SKM-1 treated with dmso at 0.1 percent for 144 hours (cell line): ENCODE measurements at regions not wholly inside any gene's neighbourhood (a gene's known extent, or its start where the extent isn't known, plus 50 kb on each side); places are given as distances from the start of the nearest gene placed in this dataset.

Experiments
- DNase-seq: peaks from one replicate; lab custom pipeline; 2025; ENCODE audit not compliant: unreplicated experiment; lab: John Stamatoyannopoulos, UW

DNA sequence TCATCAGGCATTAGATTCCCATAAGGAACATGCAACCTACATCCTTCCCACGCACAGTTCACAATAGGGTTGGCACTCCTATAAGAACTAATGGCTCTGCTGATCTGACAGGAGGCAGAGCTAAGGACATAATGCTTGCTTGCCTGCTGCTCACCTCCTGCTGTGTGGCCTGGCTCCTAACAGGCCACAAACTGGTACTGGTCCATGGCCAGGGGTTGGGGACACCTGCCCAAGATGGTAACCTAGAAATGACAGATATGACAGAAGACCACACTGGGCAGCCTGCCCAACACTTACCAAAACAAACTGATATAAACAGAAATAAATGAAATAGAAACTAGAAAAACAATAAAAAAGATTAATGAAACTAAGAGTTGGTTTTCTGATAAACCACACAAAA, 325.6 kb downstream of the SEC23A start:
- no peak for DNase-seq

DNA sequence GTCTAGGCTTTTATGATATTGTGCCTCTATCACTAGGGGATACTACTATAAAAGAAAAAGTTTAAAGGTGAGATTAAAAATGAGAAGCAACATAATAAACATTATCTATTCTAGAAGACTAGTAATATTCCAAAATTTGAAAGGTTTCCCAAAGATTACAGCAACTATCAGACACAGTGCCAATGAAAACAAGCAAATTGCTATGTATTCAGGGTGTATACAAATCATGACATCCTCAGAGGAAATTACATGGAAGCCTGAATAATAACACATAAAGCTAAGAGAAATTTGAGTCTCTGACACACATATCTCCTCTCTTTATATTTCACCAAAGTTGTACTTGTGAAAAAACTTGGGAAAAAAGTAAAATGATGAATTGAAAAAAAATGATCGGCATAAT, 327.0 kb downstream of the SEC23A start:
- no peak for DNase-seq

DNA sequence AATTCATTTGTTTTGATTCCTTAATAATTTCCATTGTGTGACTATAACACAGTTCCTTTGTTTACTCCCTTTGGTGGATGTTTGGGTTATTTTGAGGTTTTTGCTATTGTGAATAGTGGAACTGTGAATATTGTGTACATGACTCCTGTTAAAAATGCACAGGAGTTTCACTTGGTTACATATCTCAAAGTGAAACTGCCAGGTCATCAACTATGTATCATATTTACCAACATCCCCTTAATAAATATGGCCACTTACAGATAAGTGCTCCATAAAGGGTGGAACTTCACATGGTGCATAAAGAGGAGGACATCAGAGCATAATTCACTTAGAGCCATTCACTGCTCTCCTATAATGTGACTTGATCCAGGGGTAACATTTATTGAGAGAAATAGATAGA, 328.9 kb downstream of the SEC23A start:
- no peak for DNase-seq

DNA sequence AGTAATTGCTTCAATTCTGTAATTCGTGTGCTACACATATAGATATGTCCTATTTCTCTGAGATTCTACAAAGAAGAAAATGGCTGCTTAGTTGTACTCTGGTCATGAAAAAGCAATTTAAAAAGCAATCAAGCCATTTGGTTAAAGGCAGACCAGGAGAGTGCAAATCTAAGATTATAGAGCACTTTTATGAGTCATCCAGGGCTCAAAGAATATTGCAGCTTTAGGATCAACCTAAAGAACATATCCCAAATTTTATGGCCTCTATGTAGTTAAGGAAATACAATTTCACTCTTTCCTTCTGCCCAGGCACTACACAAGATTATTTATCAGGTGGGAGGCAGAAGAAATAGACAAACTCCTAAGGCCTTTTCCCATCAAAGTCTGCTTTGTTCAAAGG, 332.8 kb downstream of the SEC23A start:
- no peak for DNase-seq

DNA sequence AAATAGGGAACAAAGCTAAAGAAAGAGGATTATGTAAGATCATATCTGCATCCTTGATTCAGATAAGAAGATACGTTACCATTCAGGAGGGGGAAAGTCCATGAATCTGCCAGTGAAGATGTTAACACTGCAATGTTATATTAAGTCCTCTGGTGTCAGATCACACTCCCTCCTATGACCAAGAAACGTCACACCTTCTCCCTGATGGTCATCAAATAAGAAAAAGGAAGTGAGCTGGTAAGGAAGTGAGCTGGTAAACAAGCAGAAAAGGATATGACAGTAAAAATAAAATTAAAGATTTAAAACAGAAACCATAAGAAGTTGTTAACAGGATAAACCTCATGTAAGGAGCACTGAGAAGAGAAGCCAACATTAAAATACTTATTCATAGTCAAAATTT, 340.2 kb downstream of the SEC23A start:
- DNase-seq: no peak

DNA sequence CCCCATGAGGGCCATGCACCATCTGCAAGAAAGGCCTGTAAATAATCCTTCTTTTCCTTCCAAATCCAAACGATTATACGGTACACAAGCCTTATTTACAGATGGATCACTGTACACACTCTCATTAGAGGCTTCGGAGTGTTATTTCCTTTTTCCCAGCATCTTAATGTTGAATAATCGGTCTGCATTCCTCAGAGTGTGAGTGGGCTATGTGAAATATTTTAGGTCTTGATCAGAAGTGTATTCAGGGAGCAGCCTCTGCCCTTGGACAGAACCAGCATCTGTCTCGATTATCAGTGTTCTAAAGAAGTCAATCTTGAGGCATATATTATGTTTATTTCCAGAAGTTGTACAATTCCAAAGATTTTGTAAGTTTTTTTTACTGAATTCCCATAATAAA, 340.6 kb downstream of the SEC23A start:
- DNase-seq: no peak

DNA sequence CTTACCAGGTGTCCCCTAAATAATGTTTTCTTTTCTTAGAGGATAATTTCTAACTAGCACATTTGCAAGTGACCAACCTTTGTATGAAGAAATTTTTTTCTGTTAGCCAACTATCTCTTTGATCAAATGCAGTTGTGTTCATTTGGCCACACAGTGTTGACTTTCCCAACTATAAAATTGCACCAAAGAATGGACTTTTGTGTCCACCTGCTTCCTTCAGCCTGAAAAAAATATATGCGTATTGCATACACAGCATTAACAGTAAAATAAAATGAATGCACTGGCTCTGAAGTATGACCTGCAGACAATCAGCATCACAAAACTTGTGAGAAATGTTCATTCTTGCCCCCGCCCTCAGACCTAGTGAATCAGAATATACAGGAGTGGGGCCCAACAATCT, 342.0 kb downstream of the SEC23A start:
- DNase-seq: no peak

DNA sequence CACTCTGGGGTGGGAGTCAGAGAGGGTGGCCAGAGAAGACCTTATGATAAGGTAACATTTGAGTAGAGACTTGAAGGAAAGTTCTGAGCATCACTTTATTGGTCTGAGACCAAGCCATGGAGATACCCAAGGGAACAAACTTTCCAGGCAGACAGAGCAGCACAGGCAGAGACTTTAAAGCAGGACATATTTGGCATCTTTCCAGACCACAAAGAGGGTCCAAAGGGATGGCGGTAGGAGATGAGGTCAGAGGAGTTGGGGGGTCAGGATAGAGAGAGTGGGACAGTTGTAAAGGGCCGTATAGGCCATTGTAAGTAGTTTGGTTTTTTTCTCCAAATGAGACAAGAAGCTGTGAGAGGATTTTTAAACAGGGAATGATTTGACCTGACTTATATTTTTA, 344.4 kb downstream of the SEC23A start:
- DNase-seq: no peak

DNA sequence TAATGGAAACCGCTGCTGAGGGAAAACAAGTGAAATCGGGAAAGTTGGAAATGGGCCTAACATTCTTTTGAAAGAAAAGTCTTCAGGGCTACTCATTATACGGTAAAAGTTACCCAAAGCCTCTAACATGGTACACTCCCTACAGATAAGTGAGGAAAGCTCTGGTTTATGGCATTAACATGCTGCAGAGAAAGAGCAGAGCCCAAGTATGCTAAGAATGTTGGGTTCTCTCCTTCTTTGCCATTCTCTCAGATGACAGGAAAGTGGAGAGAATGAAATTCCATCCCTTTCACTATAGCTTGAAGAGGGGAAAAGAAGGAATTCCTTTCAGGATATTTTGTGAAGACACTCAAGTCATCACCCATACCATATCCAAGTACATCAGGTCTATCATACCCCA, 348.0 kb downstream of the SEC23A start:
- DNase-seq: no peak

DNA sequence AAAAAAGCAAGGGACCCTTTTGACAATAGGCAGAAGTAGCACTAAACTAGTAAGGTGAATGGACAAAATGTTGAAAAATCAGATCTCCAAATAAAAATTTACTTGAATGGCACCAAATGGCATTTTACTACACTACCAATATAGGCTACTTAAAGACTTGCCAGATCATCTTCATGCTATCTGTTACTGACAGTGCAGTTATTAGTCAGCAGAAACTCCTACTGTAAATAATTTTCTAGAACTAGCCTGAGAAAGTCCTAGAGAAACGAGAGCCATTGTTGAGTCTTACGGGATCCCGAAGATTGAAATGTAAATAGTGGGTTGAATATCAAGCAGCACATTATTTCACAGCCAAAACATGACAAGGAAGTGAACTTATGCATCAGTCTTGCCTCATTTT, 350.3 kb downstream of the SEC23A start:
- no peak for DNase-seq

DNA sequence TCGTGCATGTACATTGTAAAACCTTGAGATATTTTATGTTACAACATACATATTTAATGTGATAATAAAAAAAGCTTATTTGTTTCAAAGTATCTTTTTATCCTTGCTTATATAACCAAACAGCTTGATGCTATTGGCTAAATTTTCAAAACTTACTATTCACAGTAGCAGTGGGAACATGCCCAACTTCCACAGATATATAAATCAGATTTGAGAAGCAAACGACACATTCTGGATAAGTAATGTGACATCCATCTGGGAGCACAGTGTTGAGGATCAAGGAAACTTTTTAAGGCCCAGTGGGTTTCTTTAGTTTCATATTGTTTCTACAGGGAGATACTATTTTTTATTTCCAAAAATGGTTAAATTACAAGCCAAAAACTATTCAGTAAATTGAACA, 350.7 kb downstream of the SEC23A start:
- no peak for DNase-seq

DNA sequence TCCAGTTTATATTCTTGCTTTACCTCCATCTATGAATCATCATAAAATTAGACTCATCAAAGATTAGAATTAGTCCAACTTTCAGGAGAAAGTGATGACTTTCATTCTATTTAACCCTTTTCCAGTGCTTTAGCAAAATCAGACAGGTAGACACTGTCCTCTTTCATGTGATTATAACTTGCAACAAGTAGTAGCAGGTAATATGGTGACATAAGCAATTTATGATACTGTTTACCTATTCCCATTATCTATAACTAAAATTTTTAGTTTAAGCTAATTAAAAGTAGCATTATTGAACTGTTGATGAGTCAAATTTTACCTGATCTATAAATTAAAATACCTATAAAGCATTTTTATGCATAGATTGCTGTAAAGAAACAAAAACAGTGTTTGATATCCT, 351.6 kb downstream of the SEC23A start:
- DNase-seq: no peak

DNA sequence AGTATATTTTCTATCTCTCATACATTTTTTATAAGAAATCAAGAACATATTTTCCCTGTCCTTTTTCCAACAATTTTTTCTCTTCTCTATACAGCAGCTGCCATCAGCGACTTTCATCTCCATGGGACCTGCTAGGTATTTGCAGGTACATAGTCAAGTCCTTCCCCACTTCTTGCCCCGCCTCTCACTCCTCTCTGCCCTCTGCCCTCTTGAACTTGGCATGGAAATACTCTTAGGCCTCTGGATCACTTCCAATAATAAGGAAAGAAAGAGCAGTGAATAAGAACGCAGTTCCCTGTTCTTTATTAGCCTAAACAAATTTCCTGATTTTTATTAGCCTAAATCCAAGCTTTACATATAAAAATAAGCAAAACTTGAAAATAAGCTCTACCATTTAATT, 353.1 kb downstream of the SEC23A start:
- DNase-seq: no peak

DNA sequence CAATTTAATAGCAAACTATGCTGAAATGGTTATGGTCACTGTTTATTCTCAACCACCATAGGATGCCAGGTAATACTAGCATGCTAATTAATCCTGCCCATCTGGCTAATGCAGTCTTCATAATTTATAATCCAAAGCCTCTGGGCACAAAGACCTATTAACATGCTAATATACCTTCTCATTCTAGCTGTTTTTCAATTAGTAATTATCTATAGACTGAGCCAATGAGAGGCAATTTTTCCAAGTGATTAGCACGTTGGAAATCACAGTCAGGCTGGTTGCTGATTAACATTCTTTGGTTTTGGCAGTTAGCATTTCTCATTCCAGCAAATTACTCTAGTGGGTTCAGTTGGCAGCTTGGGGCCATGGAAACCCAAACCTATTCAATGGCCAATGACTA, 357.2 kb downstream of the SEC23A start:
- DNase-seq: no peak

DNA sequence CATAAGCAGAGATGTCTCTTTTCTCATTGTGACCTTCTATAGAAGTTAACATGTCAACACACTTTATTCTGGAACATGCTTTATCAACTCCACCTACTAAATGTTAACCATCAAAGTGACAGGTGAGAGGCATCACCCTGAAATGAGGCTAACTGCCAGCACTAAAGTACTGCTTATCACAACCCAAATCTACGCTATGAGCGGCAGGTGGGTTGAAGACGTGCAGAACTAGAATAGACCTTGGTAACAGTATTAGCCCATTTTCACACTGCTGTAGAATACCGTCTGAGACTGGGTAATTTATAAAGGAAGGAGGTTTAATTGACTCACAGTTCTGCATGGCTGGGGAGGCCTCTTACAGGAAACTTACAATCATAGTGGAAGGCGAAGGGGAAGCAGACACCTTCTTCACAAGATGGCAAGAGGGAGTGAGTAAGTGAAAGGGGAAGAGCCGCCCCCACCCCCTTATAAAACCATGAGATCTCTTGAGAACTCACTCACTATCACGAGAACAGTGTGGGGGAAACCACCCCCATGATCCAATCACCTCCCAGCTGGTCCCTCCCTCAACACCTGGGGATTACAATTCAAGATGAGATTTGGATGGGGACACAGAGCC, 359.0 kb downstream of the SEC23A start:
- no peak for DNase-seq

DNA sequence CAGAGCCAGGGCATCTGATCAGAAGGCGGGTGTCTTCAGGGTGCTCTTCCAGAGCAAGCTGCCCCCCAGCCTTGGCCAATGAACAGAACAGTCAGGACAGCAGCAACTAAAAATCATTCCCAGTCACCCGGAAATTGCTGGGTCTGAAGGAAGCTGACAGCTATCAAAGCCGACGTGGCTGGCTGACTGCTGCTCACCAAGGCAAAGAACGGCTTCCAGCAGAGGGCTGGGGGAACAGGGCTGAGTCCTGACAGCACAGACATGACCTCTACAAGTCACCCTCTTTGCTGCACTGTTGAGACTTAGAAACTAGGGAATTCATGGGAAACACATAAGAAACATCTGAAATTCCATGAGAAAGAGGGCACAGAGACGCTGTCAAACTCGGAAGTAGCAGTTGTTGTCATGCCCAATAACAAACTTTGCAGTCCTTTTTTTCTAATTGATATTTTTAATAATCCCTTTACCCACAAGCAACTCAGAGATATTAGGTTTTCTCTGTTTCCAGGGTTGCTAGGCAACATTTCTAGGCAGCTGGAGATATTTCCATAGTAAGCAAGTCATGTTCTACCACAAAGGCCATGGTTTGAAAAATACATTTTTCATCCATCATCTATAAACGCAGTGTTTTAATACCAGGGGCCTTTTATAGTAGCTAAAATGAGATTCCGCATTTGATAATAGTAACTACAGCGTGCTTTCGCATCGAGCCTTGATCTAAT, 365.2 kb downstream of the SEC23A start:
- no peak for DNase-seq

DNA sequence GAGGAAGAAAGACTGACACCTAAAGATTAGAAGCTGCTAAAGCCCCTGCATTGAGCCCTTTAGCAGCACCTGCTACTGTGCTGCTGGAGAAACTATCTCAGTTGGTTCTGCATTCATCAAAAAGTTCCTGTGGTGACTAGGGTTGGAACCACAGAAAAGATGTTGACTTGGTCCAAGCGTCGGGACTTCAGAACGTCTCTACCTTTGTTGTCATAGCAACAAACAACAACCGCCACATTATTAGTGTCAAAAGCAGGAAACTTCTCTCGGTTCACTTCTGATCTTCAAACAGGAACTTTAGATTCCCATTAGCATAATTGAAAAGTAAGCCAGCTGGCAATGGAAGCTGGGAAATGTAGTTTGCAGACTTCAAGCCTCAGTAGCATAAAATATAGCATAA, 368.0 kb downstream of the SEC23A start:
- no peak for DNase-seq

DNA sequence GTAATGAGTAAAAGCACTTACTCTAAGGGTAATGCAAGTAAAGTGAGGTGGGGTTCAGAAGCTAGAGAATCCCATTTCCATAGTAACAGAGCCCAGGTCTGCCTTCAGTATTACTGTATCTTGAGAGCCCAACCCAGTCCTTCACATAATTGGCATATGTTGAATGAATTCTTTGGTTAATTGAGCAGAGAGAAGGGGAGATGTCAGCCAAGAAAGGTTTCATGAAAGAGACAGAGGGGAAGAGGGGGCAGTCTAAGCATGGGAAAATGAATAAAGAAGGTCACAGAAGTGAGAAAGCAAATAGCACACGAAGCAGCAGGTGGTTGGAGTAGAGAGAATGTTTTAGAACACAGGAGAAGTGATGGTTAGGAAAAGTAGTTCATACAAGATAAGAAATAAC, 371.1 kb downstream of the SEC23A start:
- no peak for DNase-seq

DNA sequence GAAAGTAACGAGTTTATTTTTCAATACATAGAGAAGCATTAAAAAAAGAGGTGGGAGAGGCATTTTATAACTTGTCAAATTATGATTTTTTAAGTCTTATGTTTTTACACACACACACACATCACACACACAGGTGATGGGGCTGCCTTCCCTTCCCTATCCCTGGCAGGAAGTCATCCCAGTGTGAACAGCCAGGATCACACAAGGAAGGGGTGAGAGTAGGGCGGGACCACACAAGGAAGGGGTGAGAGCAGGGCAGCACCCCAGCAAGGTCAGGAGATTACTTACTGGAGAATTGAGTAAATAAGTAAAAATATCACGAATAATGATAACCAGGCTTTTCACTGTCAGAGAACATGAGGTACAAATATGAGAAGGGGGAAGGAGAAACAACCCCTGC, 372.6 kb downstream of the SEC23A start:
- DNase-seq: no peak

DNA sequence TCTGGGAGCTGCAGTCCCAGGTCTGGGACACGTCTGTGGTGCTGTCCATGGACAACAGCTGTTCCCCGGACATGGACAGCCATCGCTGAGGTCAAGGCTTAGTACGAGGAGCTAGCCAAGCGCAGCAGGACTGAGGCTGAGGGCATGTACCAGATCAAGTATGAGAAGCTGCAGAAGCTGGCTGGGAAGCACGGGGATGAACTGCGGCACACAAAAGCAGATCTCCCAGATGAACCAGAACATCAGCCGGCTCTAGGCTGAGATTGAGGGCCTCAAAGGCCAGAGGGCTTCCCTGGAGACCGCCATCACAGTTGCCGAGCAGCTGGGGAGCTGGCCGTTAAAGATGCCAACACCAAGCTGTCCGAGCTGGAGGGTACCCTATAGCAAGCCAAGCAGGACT, 375.3 kb downstream of the SEC23A start:
- no peak for DNase-seq

DNA sequence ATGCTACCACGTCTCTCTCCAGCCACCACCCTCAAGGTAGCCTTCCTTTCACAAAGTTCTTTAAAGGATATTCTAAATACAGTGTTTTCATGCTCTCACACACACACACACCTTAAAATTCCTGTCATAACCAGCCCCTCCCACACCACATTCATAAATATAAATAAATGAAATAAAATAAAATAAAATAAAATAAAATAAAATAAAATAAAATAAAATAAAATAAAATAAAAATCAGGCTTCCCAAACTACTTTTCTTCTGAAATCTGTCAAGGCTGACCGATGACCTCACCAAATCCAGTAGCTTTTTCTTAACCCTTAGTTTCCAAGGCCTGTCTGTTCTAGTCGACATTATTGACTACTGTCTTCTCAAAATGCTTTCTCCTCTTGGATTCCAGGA, 378.4 kb downstream of the SEC23A start:
- no peak for DNase-seq

DNA sequence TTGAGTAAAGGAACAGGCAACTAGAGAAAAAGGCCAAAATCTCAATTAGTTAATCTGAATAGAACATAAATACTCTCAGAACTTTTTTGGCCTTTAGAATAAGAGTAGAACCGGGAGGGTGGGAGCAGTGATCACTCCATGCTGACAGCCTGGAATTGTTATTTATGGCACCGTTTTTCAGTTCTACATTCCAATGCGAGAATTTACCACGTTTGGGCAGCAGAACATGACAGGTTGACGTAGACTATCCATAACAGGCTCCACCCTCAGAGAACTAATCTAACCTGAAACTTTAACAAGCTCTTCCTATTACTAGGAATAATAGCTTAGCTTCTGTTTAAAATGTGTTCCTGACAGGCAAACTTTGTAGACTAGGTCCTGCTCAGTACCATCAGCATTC, 379.1 kb downstream of the SEC23A start:
- no peak for DNase-seq

DNA sequence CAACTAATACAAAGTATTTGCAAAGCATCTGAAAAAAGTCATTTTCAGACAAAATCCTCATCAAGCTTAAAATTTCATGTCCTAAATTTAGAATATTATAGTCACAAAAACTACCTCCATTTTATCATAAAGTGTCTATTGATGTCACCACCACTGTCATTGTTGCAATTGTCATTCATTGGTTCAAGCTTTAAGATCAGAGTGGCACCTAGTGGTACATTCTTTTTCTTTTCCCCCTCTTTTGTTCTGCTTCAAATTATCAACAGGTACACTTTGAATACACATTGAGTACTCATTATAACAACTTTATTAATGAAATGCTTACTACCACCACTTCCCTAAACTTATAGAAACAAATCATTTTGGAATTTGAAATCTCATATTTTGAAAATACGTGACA, 379.8 kb downstream of the SEC23A start:
- DNase-seq: no peak
